Stimulated activated naive CD4-positive, alpha-beta T cell treated with Interleukin-2 at 50 U/mL for 16 hours (primary cell): ENCODE measurements at regions not wholly inside any gene's neighbourhood (a gene's known extent, or its start where the extent isn't known, plus 50 kb on each side); places are given as distances from the start of the nearest gene placed in this dataset.
"Not testable (repeated sequence)": the region's sequence is repeated elsewhere in the genome, so short reads cannot be mapped to it uniquely, and the experiment has no call there.

Experiments used
- DNase-seq: peaks from one replicate; lab custom pipeline; 2025; lab: John Stamatoyannopoulos, UW

GRCh38 chr12:75638792-75639191 is 127.4 kb upstream of the KRR1 start:
- no peak for DNase-seq

- DNase-seq, result no peak
Observed at GRCh38 chr12:75636607-75637006, 125.2 kb upstream of the KRR1 start.

GRCh38 chr12:75635606-75636444 is 124.4 kb upstream of the KRR1 start:
- DNase-seq, result no peak

GRCh38 chr12:75634244-75635222 is 123.1 kb upstream of the KRR1 start:
- no peak for DNase-seq

- no peak for DNase-seq
Observed at GRCh38 chr12:75633789-75634188, 122.4 kb upstream of the KRR1 start.

GRCh38 chr12:75632442-75632841 is 121.0 kb upstream of the KRR1 start:
- no peak for DNase-seq

- no peak for DNase-seq
Observed at GRCh38 chr12:75631831-75632230, 120.4 kb upstream of the KRR1 start.

- DNase-seq, result no peak
Observed at GRCh38 chr12:75630091-75630490, 118.7 kb upstream of the KRR1 start.

GRCh38 chr12:75628916-75629315 is 117.5 kb upstream of the KRR1 start:
- no peak for DNase-seq

- DNase-seq, result no peak
Observed at GRCh38 chr12:75628511-75628910, 117.1 kb upstream of the KRR1 start.

- no peak for DNase-seq
Observed at GRCh38 chr12:75623631-75624154, 112.3 kb upstream of the KRR1 start.

- no peak for DNase-seq
Observed at GRCh38 chr12:75622492-75622891, 111.1 kb upstream of the KRR1 start.

- DNase-seq, result not testable (repeated sequence)
Observed at GRCh38 chr12:75614396-75614795, 103.0 kb upstream of the KRR1 start.

- DNase-seq, result no peak
Observed at GRCh38 chr12:75613981-75614380, 102.6 kb upstream of the KRR1 start.

GRCh38 chr12:75611041-75611440 is 99.6 kb upstream of the KRR1 start:
- DNase-seq, result no peak

GRCh38 chr12:75606956-75607355 is 95.5 kb upstream of the KRR1 start:
- no peak for DNase-seq

- no peak for DNase-seq
Observed at GRCh38 chr12:75606151-75606550, 94.7 kb upstream of the KRR1 start.

- no peak for DNase-seq
Observed at GRCh38 chr12:75603475-75603874, 92.1 kb upstream of the KRR1 start.

- no peak for DNase-seq
Observed at GRCh38 chr12:75602106-75602505, 90.7 kb upstream of the KRR1 start.

- DNase-seq, result no peak
Observed at GRCh38 chr12:75600146-75600545, 88.7 kb upstream of the KRR1 start.

GRCh38 chr12:75599061-75599460 is 87.7 kb upstream of the KRR1 start:
- DNase-seq, result no peak

- no peak for DNase-seq
Observed at GRCh38 chr12:75596406-75596805, 85.0 kb upstream of the KRR1 start.
